ENCODE measurements at regions not wholly inside any gene's neighbourhood (a gene's known extent, or its start where the extent isn't known, plus 50 kb on each side); places are given as distances from the start of the nearest gene placed in this dataset.

- TF ChIP-seq CTCF (conservative IDR thresholded peaks at IDR 0.05): no peak
- no peak for TF ChIP-seq ZFX (IDR thresholded peaks at IDR 0.05)
These were observed 510.0 kb downstream of the INSC start for GRCh38 chr11:15624701-15625100.
